SK-N-MC (cell line): ENCODE measurements at regions not wholly inside any gene's neighbourhood (a gene's known extent, or its start where the extent isn't known, plus 50 kb on each side); places are given as distances from the start of the nearest gene placed in this dataset.

Source experiments
- EZH2 ChIP-seq: fragments of 200-600 bp; sonication (generic); IDR thresholded peaks from one replicate; pipeline ENCODE4 v1.6.1; 2017; ENCODE audit warnings: antibody characterized with exemption
- POLR2AphosphoS5 ChIP-seq: IDR thresholded peaks from 2 replicates; pipeline ENCODE4 v1.6.1; 2012; ENCODE audit warnings: mild to moderate bottlenecking, low read depth, low read length, borderline replicate concordance

- no peak for TF ChIP-seq EZH2
- no peak for TF ChIP-seq POLR2AphosphoS5
Observed at GRCh38 chr9:31304576-31304975, 1079.9 kb upstream of the ACO1 start.
